HepG2 (cell line): ENCODE measurements at regions not wholly inside any gene's neighbourhood (a gene's known extent, or its start where the extent isn't known, plus 50 kb on each side); places are given as distances from the start of the nearest gene placed in this dataset.

ENCODE experiments used
- ATAC-seq: fragments of 200-7000 bp; cut with Tn5 transposase; 3 replicates; pipeline ENCODE4 v1.9.1; 2020; ENCODE audit warnings: mild to moderate bottlenecking, moderate library complexity
- BruUV-seq: library from RNA; stranded (reverse); fragments of 400-500 nt; replicated peaks from 2 replicates; lab custom pipeline; 2021; lab: Mats Ljungman, UMichigan
- CTCF ChIA-PET: fragments of 300-600 bp; formaldehyde crosslinking; extraction: SDS; loops from one replicate; lab custom pipeline; 2021; ENCODE audit warnings: low total read pairs, inconsistent platforms, low intra/inter-chr PET ratio; lab: Yijun Ruan, JAX
- POLR2A ChIA-PET: fragments of 350-600 bp; sonication (Branson Sonifier 250); formaldehyde crosslinking; loops from one replicate; lab custom pipeline; 2020; ENCODE audit warnings: antibody characterized with exemption, inconsistent platforms; lab: Yijun Ruan, JAX
- DNase-seq: peaks from one replicate; pipeline ENCODE4 v3.0.0-alpha.2; 2015; ENCODE audit warnings: low spot score
- FAIRE-seq: peaks from 3 replicates; lab custom pipeline; 2011; peaks lifted over from hg19 to GRCh38; lab: Jason Lieb, UNC
- H2AFZ ChIP-seq: one replicate; pipeline ENCODE4 v1.6.1; 2011; ENCODE audit warnings: low read length, inconsistent platforms
- H3K27ac ChIP-seq: fragments of 300-600 bp; 3 replicates; pipeline ENCODE4 v1.8.0; 2011; ENCODE audit warnings: mixed run types, mild to moderate bottlenecking, mixed read lengths, low read length, inconsistent platforms; ENCODE audit not compliant: insufficient read depth; ENCODE audit errors: extremely low read length
- H3K27me3 ChIP-seq, 2 experiments: fragments of 200-600 bp in 1 of 2; 2 replicates in 1 of 2; 3 replicates in 1 of 2; pipeline versions ENCODE4 v1.6.0 to v1.8.0; 2011; ENCODE audit warnings: low read length in 2 of 2, mild to moderate bottlenecking in 2 of 2, moderate library complexity in 2 of 2, inconsistent platforms in 1 of 2; ENCODE audit not compliant: insufficient read depth in 2 of 2, control insufficient read depth in 1 of 2
- H3K36me3 ChIP-seq, 2 experiments: fragments of 200-600 bp in 1 of 2; replicated peaks in 1 of 2; 2 replicates in 1 of 2; 3 replicates in 1 of 2; pipeline versions ENCODE4 v1.5.1 to v1.8.0; 2011; ENCODE audit warnings: low read length in 2 of 2, inconsistent platforms in 1 of 2; ENCODE audit not compliant: insufficient read depth in 2 of 2, control insufficient read depth in 1 of 2
- H3K4me1 ChIP-seq: 2 replicates; pipeline ENCODE4 v1.5.1; 2012; ENCODE audit warnings: low read length, inconsistent platforms; ENCODE audit not compliant: insufficient read depth
- H3K4me2 ChIP-seq: 2 replicates; pipeline ENCODE4 v1.6.0; 2011; ENCODE audit warnings: low read depth, low read length, inconsistent platforms
- H3K4me3 ChIP-seq, 3 experiments: fragments of 200-600 bp in 1 of 3; sonication (generic), shearing (Covaris generic) in 1 of 3; replicated peaks in 1 of 3; 2 replicates each; pipeline ENCODE4 v1.5.1; 2011 to 2016; ENCODE audit warnings: low read length in 3 of 3, inconsistent platforms in 2 of 3, low read depth in 2 of 3, mild to moderate bottlenecking in 2 of 3, control low read depth in 1 of 3, mixed read lengths in 1 of 3; ENCODE audit not compliant: insufficient read depth in 1 of 3
- H3K79me2 ChIP-seq: one replicate; pipeline ENCODE4 v1.6.1; 2011; ENCODE audit warnings: low read length, inconsistent platforms; ENCODE audit not compliant: insufficient read depth
- H3K9ac ChIP-seq: 2 replicates; pipeline ENCODE4 v1.6.0; 2011; ENCODE audit warnings: mild to moderate bottlenecking, low read depth, low read length, inconsistent platforms; ENCODE audit not compliant: insufficient read depth
- H3K9me3 ChIP-seq: 2 replicates; pipeline ENCODE4 v1.5.1; 2012; ENCODE audit warnings: mild to moderate bottlenecking, low read length
- H4K20me1 ChIP-seq: 2 replicates; pipeline ENCODE4 v1.6.0; 2011; ENCODE audit warnings: inconsistent platforms, mild to moderate bottlenecking, low read length, moderate library complexity; ENCODE audit not compliant: insufficient read depth
- ARHGAP35 ChIP-seq: sonication (generic); formaldehyde crosslinking; IDR thresholded peaks from 2 replicates; pipeline ENCODE4 v1.9.0; 2022; ENCODE audit warnings: mild to moderate bottlenecking, inconsistent platforms, moderate library complexity, missing genetic modification reagents, borderline replicate concordance
- BHLHE40 ChIP-seq: IDR thresholded peaks from 2 replicates; pipeline ENCODE4 v1.6.1; 2011; ENCODE audit warnings: low read length, improper control_type of control experiment
- DPF2 ChIP-seq: sonication (generic); formaldehyde crosslinking; IDR thresholded peaks from 2 replicates; pipeline ENCODE4 v1.4.0; 2020; ENCODE audit warnings: mild to moderate bottlenecking, low read depth, missing genetic modification reagents, borderline replicate concordance
- FLYWCH1 ChIP-seq: sonication (generic); formaldehyde crosslinking; IDR thresholded peaks from 2 replicates; pipeline ENCODE4 v1.8.1; 2023; ENCODE audit warnings: mild to moderate bottlenecking, missing genetic modification reagents
- FOXJ3 ChIP-seq: sonication (generic); formaldehyde crosslinking; IDR thresholded peaks from 2 replicates; pipeline ENCODE4 v1.4.0; 2020; ENCODE audit warnings: missing genetic modification reagents, mild to moderate bottlenecking, borderline replicate concordance
- GATAD1 ChIP-seq: IDR thresholded peaks from 2 replicates; pipeline ENCODE4 v1.6.1; 2016; ENCODE audit warnings: missing genetic modification reagents, missing compliant biosample characterization
- HNF4A ChIP-seq: sonication (generic); formaldehyde crosslinking; IDR thresholded peaks from 2 replicates; pipeline ENCODE4 v1.4.0; 2020; ENCODE audit warnings: missing genetic modification reagents
- KLF9 ChIP-seq: IDR thresholded peaks from 2 replicates; pipeline ENCODE4 v1.6.1; 2016; ENCODE audit warnings: low read depth
- MED8 ChIP-seq: sonication (generic); formaldehyde crosslinking; IDR thresholded peaks from 2 replicates; pipeline ENCODE4 v1.8.1; 2023; ENCODE audit warnings: mild to moderate bottlenecking, missing genetic modification reagents; ENCODE audit not compliant: insufficient replicate concordance
- POLR2AphosphoS5 ChIP-seq: IDR thresholded peaks from 2 replicates; pipeline ENCODE4 v1.6.1; 2012; ENCODE audit warnings: low read depth, low read length
- RFX3 ChIP-seq: IDR thresholded peaks from 2 replicates; pipeline ENCODE4 v1.6.1; 2016; ENCODE audit warnings: missing biosample characterization, missing genetic modification reagents
- TBP ChIP-seq: sonication (generic); formaldehyde crosslinking; IDR thresholded peaks from 2 replicates; pipeline ENCODE4 v1.5.0; 2020; ENCODE audit warnings: missing genetic modification reagents
- TEAD3 ChIP-seq: optimal IDR thresholded peaks from 2 replicates; pipeline ENCODE3; 2016; ENCODE audit warnings: borderline replicate concordance
- ZNF256 ChIP-seq: sonication (generic); formaldehyde crosslinking; conservative IDR thresholded peaks from 2 replicates; pipeline ENCODE4 v1.4.0; 2020; ENCODE audit warnings: missing genetic modification reagents
- ZNF326 ChIP-seq: sonication (generic); formaldehyde crosslinking; IDR thresholded peaks from 2 replicates; pipeline ENCODE4 v1.4.0; 2020; ENCODE audit warnings: missing genetic modification reagents, borderline replicate concordance
- ZNF670 ChIP-seq: sonication (generic); formaldehyde crosslinking; IDR thresholded peaks from 2 replicates; pipeline ENCODE4 v1.8.0; 2022; ENCODE audit warnings: mild to moderate bottlenecking, missing genetic modification reagents, borderline replicate concordance
- ZNF747 ChIP-seq: sonication (generic); formaldehyde crosslinking; IDR thresholded peaks from 2 replicates; pipeline ENCODE4 v1.8.1; 2023; ENCODE audit warnings: missing genetic modification reagents, mild to moderate bottlenecking, borderline replicate concordance
- ZNF781 ChIP-seq: sonication (generic); formaldehyde crosslinking; IDR thresholded peaks from 2 replicates; pipeline ENCODE4 v1.5.1; 2020; ENCODE audit warnings: borderline replicate concordance, mild to moderate bottlenecking, missing genetic modification reagents; ENCODE audit errors: not compliant biosample characterization
- WGBS: methylation state at CpG from one replicate; pipeline ENCODE4 v1.1.6; 2017; ENCODE audit warnings: low lambda C conversion rate; 5-methylcytosine and 5-hydroxymethylcytosine counted together
- in situ Hi-C: cut with HindIII; loops from 2 replicates; pipeline ENCODE4 v1.10.0; 2017; ENCODE audit warnings: low pct_unique_long_range_greater_than_20kb; ENCODE audit not compliant: extremely low pct_ligation_motif_present
- intact Hi-C: fragments of 100-400 bp; cut with micrococcal nuclease; formaldehyde crosslinking; loops from one replicate; pipeline ENCODE4 v1.10.0; 2022; ENCODE audit not compliant: unreplicated experiment
- TF ChIP-seq, protein P1 (sequence below): sonication (generic); formaldehyde crosslinking; IDR thresholded peaks from 2 replicates; pipeline ENCODE4 v1.8.0; 2023; ENCODE audit warnings: mild to moderate bottlenecking, missing genetic modification reagents
- TF ChIP-seq, protein P2 (sequence below): sonication (generic); formaldehyde crosslinking; IDR thresholded peaks from 2 replicates; pipeline ENCODE4 v1.5.0; 2020; ENCODE audit warnings: missing genetic modification reagents, mild to moderate bottlenecking, borderline replicate concordance
- TF ChIP-seq, protein P3 (sequence below): sonication (generic); formaldehyde crosslinking; IDR thresholded peaks from 2 replicates; pipeline ENCODE4 v1.8.1; 2023; ENCODE audit warnings: missing genetic modification reagents, inconsistent platforms, borderline replicate concordance

DNA sequence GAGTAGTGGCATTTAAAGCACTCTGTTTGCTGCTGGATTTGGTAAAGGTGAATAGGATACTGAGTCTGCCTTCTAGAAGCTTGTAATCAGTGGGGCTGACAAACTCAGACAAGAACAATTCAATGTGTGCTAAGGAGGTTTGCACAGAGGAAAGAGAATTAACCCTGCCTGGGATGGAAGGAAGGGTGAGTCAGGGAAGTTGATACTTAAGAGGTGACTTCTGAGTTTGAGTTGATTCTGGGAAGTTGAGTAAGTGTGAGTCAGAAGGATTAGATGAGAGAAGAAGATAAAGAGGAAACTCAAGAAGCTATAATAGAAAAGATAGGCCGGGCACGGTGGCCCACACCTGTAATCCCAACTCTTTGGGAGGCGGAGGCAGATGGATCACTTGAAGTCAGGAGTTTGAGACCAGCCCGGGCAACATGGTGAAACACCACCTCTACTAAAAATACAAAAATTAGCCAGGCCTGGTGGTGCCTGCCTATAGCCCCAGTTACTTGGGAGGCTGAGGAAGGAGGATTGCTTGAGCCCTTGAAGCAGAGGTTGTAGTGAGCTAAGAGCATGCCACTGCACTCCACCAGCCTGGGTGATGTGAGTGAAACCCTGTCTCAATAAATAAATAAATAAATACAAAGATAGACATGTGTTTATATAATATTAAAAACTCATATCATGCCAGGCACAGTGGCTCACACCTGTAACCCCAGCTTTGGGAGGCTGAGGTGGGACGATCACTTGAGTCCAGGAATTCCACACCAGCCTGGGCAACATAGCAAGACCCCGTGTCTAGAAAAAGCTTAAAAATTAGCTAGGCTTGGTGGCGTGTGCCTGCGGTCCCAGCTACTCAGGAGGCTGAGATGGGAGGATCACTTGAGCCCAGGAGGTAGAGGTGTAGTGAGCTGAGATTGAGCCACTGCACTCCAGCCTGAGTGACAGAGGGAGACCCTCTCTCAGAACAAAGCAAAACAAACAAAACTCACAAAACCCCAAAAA, 126.8 kb upstream of the CPM start (continued):
- TF ChIP-seq DPF2 (CRISPR knock-in tag) (no peak), GATAD1 (CRISPR knock-in tag) (no peak), ZNF670 (CRISPR knock-in tag) (no peak), MED8 (CRISPR knock-in tag) (no peak), FLYWCH1 (CRISPR knock-in tag) (no peak), ZNF326 (CRISPR knock-in tag) (no peak), KLF9 (CRISPR knock-in tag) (no peak)

DNA sequence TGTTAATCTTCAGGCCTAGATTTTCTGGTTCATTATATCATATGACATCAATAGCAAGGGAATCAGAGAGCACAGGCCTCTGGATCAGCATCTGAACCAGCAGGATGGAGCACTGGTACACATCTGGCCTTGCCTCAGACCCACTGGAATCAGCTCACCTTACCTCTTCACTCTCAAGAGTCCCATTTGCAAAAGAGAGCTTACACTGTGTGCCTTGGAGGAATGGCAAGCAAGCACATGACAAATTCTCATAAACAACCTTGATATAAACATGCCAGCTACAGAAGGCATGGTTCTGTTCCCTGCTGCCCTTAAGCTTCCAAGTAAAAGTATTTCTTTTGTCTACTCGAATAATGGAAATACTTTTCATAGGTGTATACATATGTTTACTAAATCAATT, 128.6 kb upstream of the CPM start:
- H3K79me2 ChIP-seq: no peaks in the 10 kb centered on the region
- no peak overlapping the region for H3K4me2 ChIP-seq
- no TSS peak for BruUV-seq
- H2AFZ ChIP-seq: no peak overlapping the region
- in situ Hi-C loops: no loop called here
- ChIA-PET CTCF (no interaction called here), POLR2A (no interaction called here)
- peaks cover 15% of the 10 kb centered on the region for H3K4me1 ChIP-seq
- H3K4me3 ChIP-seq: no peak overlapping the region
- H3K9ac ChIP-seq: no peak overlapping the region
- no peaks in the 10 kb centered on the region for H4K20me1 ChIP-seq
- H3K36me3 ChIP-seq: no peaks in the 10 kb centered on the region
- no peaks in the 10 kb centered on the region for H3K9me3 ChIP-seq
- no peak overlapping the region for H3K27ac ChIP-seq
- H3K27me3 ChIP-seq: peaks cover 0 to 8% of the 10 kb centered on the region in 2 experiments; a peak in 1 of 5 replicates
- intact Hi-C loops: no loop called here
- ATAC-seq (no peak), FAIRE-seq (no peak), DNase-seq (no peak)
- 5% methylated on average over 1 of the region's 1 CpG for WGBS
- no peak for TF ChIP-seq POLR2AphosphoS5
- no peak for TF ChIP-seq ZNF781 (CRISPR knock-in tag)
- no peak for TF ChIP-seq FOXJ3 (CRISPR knock-in tag)
- no peak for TF ChIP-seq ZNF747 (CRISPR knock-in tag)
- no peak for TF ChIP-seq BHLHE40
- no peak for TF ChIP-seq RFX3 (CRISPR knock-in tag)
- no peak for TF ChIP-seq TEAD3
- TF ChIP-seq, protein P1, sequence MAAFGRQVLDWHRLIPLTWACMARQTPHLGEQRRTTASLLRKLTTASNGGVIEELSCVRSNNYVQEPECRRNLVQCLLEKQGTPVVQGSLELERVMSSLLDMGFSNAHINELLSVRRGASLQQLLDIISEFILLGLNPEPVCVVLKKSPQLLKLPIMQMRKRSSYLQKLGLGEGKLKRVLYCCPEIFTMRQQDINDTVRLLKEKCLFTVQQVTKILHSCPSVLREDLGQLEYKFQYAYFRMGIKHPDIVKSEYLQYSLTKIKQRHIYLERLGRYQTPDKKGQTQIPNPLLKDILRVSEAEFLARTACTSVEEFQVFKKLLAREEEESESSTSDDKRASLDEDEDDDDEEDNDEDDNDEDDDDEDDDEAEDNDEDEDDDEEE: no peak
- TF ChIP-seq, protein P2, sequence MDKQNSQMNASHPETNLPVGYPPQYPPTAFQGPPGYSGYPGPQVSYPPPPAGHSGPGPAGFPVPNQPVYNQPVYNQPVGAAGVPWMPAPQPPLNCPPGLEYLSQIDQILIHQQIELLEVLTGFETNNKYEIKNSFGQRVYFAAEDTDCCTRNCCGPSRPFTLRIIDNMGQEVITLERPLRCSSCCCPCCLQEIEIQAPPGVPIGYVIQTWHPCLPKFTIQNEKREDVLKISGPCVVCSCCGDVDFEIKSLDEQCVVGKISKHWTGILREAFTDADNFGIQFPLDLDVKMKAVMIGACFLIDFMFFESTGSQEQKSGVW (CRISPR knock-in tag): no peak
- TF ChIP-seq ZNF256: no peak
- no peak for TF ChIP-seq ARHGAP35
- TF ChIP-seq TBP: no peak
- TF ChIP-seq, protein P3, sequence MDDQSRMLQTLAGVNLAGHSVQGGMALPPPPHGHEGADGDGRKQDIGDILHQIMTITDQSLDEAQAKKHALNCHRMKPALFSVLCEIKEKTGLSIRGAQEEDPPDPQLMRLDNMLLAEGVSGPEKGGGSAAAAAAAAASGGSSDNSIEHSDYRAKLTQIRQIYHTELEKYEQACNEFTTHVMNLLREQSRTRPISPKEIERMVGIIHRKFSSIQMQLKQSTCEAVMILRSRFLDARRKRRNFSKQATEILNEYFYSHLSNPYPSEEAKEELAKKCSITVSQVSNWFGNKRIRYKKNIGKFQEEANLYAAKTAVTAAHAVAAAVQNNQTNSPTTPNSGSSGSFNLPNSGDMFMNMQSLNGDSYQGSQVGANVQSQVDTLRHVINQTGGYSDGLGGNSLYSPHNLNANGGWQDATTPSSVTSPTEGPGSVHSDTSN: no peak
- TF ChIP-seq HNF4A (CRISPR knock-in tag): no peak
